Neural progenitor cell (in vitro differentiated cells): ENCODE measurements at regions not wholly inside any gene's neighbourhood (a gene's known extent, or its start where the extent isn't known, plus 50 kb on each side); places are given as distances from the start of the nearest gene placed in this dataset.

Source experiments
- EZH2phosphoT487 ChIP-seq: fragments of 200-600 bp; sonication (generic); IDR thresholded peaks from 2 replicates; pipeline ENCODE4 v1.6.1; 2017; ENCODE audit warnings: antibody characterized with exemption
- TF ChIP-seq, protein P1 (sequence below): fragments of 200-600 bp; sonication (generic); IDR thresholded peaks from 2 replicates; pipeline ENCODE4 v1.5.1; 2017; ENCODE audit warnings: antibody characterized with exemption, mild to moderate bottlenecking

DNA sequence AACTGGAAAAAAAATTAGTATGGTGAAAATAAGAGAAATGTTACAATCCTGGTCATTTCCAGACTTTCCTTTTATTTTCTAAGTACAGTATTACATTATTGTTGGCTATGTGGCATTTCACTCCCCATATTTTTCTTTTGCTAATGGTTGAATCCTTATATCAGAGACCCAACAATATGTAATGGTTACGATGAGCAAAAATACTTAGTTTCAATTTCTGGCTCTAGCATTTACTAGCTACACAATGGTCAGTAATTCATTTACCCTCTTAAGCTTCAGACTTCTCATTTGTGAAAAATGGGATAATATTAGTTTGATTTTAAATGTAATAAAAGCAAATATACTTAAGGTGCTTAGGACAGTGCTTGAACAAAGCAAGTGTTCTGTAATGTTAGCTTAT lies 942.9 kb upstream of the PABPC4L start:
- TF ChIP-seq, protein P1, sequence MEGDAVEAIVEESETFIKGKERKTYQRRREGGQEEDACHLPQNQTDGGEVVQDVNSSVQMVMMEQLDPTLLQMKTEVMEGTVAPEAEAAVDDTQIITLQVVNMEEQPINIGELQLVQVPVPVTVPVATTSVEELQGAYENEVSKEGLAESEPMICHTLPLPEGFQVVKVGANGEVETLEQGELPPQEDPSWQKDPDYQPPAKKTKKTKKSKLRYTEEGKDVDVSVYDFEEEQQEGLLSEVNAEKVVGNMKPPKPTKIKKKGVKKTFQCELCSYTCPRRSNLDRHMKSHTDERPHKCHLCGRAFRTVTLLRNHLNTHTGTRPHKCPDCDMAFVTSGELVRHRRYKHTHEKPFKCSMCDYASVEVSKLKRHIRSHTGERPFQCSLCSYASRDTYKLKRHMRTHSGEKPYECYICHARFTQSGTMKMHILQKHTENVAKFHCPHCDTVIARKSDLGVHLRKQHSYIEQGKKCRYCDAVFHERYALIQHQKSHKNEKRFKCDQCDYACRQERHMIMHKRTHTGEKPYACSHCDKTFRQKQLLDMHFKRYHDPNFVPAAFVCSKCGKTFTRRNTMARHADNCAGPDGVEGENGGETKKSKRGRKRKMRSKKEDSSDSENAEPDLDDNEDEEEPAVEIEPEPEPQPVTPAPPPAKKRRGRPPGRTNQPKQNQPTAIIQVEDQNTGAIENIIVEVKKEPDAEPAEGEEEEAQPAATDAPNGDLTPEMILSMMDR = no peak
- no peak for TF ChIP-seq EZH2phosphoT487
